Neutrophil (primary cell): ENCODE measurements at regions not wholly inside any gene's neighbourhood (a gene's known extent, or its start where the extent isn't known, plus 50 kb on each side); places are given as distances from the start of the nearest gene placed in this dataset.

ENCODE experiments used
- H3K27ac ChIP-seq: fragments of 200-600 bp; sonication (generic); 2 replicates; pipeline ENCODE4 v1.5.1; 2016; ENCODE audit warnings: mild to moderate bottlenecking, moderate library complexity
- H3K27me3 ChIP-seq: fragments of 200-600 bp; sonication (generic); 2 replicates; pipeline ENCODE4 v1.6.0; 2016; ENCODE audit warnings: mild to moderate bottlenecking
- H3K36me3 ChIP-seq: fragments of 200-600 bp; sonication (generic); 2 replicates; pipeline ENCODE4 v1.5.1; 2017
- H3K4me1 ChIP-seq, 2 experiments: fragments of 200-600 bp in 1 of 2; sonication (generic) in 1 of 2; 1 replicate in 1 of 2; 2 replicates in 1 of 2; pipeline versions ENCODE4 v1.5.1 to v1.6.1; 2013 to 2016; ENCODE audit warnings: low read depth in 1 of 2, low read length in 1 of 2, mild to moderate bottlenecking in 1 of 2, moderate library complexity in 1 of 2; ENCODE audit not compliant: control insufficient read depth in 1 of 2, insufficient read depth in 1 of 2
- H3K4me3 ChIP-seq, 2 experiments: fragments of 200-600 bp in 1 of 2; sonication (generic) in 1 of 2; 1 replicate in 1 of 2; 2 replicates in 1 of 2; pipeline ENCODE4 v1.5.1; 2013 to 2016; ENCODE audit warnings: low read depth in 1 of 2, low read length in 1 of 2, mild to moderate bottlenecking in 1 of 2, moderate library complexity in 1 of 2
- H3K9me3 ChIP-seq: fragments of 200-600 bp; sonication (generic); 2 replicates; pipeline ENCODE4 v1.5.1; 2016
- CTCF ChIP-seq: fragments of 200-600 bp; sonication (generic); IDR thresholded peaks from 2 replicates; pipeline ENCODE4 v1.5.1; 2016; ENCODE audit warnings: antibody characterized with exemption

DNA sequence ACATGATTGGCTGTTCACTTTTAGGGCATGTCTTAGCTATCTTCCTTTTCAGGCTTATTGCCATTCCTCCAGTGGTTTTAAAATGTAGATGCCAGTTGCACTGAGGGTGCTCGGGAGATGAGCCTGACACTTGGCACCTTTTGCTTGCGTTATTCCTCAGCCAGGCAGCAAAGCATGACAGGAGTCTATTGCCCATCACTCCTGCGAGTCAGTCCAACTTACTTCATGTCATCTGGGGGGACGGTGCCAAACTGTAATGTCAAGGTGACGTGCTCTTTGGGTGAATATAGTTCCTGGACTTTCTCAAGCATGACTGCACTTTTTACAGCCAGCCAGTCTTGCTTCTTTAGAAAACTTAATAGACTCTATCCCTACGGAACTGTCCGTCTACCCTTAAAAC is 406.0 kb upstream of the C2CD4B start:
- TF ChIP-seq CTCF = no peak
- Histone ChIP-seq H3K4me1 (no peaks in the 10 kb centered on the region), H3K4me3 (no peak overlapping the region), H3K36me3 (no peaks in the 10 kb centered on the region), H3K27ac (no peak overlapping the region), H3K27me3 (peaks cover 15% of the 10 kb centered on the region), H3K9me3 (no peaks in the 10 kb centered on the region)

DNA sequence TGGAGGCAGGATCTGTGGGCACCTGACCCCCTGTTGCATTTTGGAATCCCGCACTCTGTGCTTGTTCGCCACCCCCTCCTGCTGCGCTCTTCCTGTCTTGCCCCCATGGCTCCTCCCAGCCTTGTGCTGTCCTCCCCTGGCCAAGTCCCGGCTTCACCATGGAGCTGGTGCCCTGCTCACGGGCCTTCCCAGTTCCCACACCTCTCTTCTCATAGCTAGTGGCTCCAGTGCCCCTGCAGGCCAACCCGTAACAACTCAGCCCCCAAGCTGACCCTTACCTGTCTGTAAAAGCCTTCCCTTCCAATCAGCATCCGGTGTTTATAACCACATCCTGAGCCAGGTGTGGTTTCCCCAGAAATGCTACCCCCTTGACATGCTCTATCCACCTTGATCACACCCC is 407.7 kb upstream of the C2CD4B start:
- Histone ChIP-seq H3K27me3 (peaks cover 15% of the 10 kb centered on the region), H3K36me3 (no peaks in the 10 kb centered on the region), H3K4me3 (no peak overlapping the region), H3K4me1 (no peaks in the 10 kb centered on the region), H3K9me3 (no peaks in the 10 kb centered on the region), H3K27ac (no peak overlapping the region)
- TF ChIP-seq CTCF = no peak

DNA sequence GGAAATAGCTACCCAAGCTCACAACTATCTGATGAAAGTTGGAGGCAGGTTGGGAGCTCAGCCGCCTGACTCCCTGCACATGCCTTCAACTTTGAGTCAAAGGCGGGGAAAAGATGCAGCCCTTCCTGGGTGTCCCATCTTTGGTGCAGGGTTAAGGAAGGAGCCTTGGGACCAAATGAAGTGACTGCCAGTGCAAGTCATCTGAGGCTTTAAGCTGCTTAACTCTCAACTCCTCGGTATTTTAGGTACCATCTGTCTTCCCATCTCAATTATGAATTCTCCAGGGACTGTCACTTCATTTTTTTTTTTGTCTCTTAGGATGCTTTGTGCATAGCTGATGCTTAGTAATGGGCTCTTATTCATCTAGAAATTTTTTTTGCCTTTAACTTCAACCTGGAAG is 408.8 kb upstream of the C2CD4B start:
- peaks cover 15% of the 10 kb centered on the region for H3K27me3 ChIP-seq
- no peaks in the 10 kb centered on the region for H3K4me1 ChIP-seq
- H3K27ac ChIP-seq = no peak overlapping the region
- H3K9me3 ChIP-seq = no peaks in the 10 kb centered on the region
- no peak overlapping the region for H3K4me3 ChIP-seq
- TF ChIP-seq CTCF = no peak
- no peaks in the 10 kb centered on the region for H3K36me3 ChIP-seq

- TF ChIP-seq CTCF = no peak
- Histone ChIP-seq H3K27me3 (peaks cover 11% of the 10 kb centered on the region), H3K27ac (no peak overlapping the region), H3K4me1 (no peaks in the 10 kb centered on the region), H3K9me3 (no peaks in the 10 kb centered on the region), H3K4me3 (no peak overlapping the region), H3K36me3 (no peaks in the 10 kb centered on the region)
Observed at GRCh38 chr15:62578546-62578945, 413.5 kb upstream of the C2CD4B start.

DNA sequence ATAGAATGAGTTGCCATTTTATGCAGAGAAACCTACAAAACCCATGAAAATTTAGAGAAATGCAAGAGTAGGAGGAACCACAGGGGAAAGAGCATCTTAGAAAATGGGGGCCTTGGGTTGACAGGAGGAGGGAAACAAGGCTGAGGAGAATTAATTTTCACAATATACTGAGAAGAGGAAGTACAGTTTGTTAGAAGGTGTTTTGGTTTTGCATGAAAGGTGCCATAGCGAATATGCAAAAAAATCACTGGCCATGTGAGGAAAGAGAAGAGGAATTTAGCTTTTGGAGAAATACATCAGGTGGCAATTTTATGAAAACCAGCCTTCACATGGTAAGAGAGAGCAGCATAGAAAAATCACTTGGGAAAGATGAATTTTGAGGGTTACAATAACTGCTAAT is 413.9 kb upstream of the C2CD4B start:
- no peak overlapping the region for H3K27ac ChIP-seq
- no peaks in the 10 kb centered on the region for H3K4me1 ChIP-seq
- no peak for TF ChIP-seq CTCF
- H3K4me3 ChIP-seq = no peak overlapping the region
- H3K36me3 ChIP-seq = no peaks in the 10 kb centered on the region
- no peaks in the 10 kb centered on the region for H3K9me3 ChIP-seq
- H3K27me3 ChIP-seq = peaks cover 11% of the 10 kb centered on the region

- H3K4me1 ChIP-seq = no peaks in the 10 kb centered on the region
- H3K9me3 ChIP-seq = no peaks in the 10 kb centered on the region
- no peak for TF ChIP-seq CTCF
- no peaks in the 10 kb centered on the region for H3K36me3 ChIP-seq
- peaks cover 10% of the 10 kb centered on the region for H3K27me3 ChIP-seq
- H3K27ac ChIP-seq = no peak overlapping the region
- no peak overlapping the region for H3K4me3 ChIP-seq
Observed at GRCh38 chr15:62579842-62580241, 414.8 kb upstream of the C2CD4B start.
